IMR-90 (cell line): ENCODE measurements at regions not wholly inside any gene's neighbourhood (a gene's known extent, or its start where the extent isn't known, plus 50 kb on each side); places are given as distances from the start of the nearest gene placed in this dataset.

Experiments used
- BHLHE40 ChIP-seq: fragments of 150-350 bp; IDR thresholded peaks from 2 replicates; pipeline ENCODE4 v1.6.1; 2016; ENCODE audit warnings: mild to moderate bottlenecking, low read depth, low read length
- CTCF ChIP-seq: conservative IDR thresholded peaks from 2 replicates; pipeline ENCODE4 v1.5.1; 2012; ENCODE audit warnings: mild to moderate bottlenecking, low read depth, low read length, improper control_type of control experiment
- MAFK ChIP-seq: IDR thresholded peaks from 2 replicates; pipeline ENCODE4 v1.6.1; 2012; ENCODE audit warnings: low read depth, low read length, improper control_type of control experiment
- POLR2A ChIP-seq: IDR thresholded peaks from 2 replicates; pipeline ENCODE4 v1.6.1; 2012; ENCODE audit warnings: mild to moderate bottlenecking, low read depth, low read length
- RAD21 ChIP-seq: IDR thresholded peaks from 2 replicates; pipeline ENCODE4 v1.6.1; 2012; ENCODE audit warnings: low read length, improper control_type of control experiment
- USF2 ChIP-seq: fragments of 150-350 bp; IDR thresholded peaks from 2 replicates; pipeline ENCODE4 v1.6.1; 2017; ENCODE audit warnings: mild to moderate bottlenecking, antibody characterized with exemption, low read length, low read depth

GRCh38 chr3:152778022-152778421 lies 56.9 kb upstream of the P2RY1 start:
- TF ChIP-seq POLR2A (no peak), BHLHE40 (no peak), CTCF (no peak), USF2 (no peak), RAD21 (no peak), MAFK (no peak)
